ENCODE measurements at regions not wholly inside any gene's neighbourhood (a gene's known extent, or its start where the extent isn't known, plus 50 kb on each side); places are given as distances from the start of the nearest gene placed in this dataset.

DNA sequence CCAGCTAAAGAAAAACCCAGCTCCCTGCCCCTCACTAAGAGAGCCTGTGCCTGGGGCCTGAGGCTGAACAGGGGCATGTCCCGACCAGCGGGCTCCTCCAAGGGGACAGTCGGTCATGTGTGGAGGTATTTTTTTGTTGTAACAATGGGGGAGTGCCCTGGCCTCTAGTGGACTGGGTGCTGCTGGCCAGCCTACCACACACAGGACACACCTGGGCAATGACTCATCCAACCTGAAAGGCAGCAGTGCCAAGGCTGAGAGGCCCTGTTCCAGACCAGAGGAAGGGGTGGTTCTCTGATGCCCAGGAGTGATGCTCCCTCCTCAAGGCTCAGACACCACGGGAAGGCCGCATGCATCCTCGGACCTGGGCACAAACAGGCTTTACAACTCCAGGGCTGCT lies 181.5 kb downstream of the OLFM1 start:
- no peak for DNase-seq (ENCODE audit: extremely low spot score)
- ChIA-PET POLR2A (no interaction called here), CTCF (no interaction called here)
- TF ChIP-seq TARDBP (IDR thresholded peaks at IDR 0.05): no peak
- TF ChIP-seq PKNOX1 (IDR thresholded peaks at IDR 0.05): no peak
- no peak for TF ChIP-seq FOXM1 (IDR thresholded peaks at IDR 0.05; ENCODE audit: borderline replicate concordance)
- no peak for TF ChIP-seq BHLHE40 (IDR thresholded peaks at IDR 0.05; ENCODE audit: borderline replicate concordance)
- no peak for TF ChIP-seq SUZ12 (IDR thresholded peaks at IDR 0.05)
- TF ChIP-seq NFRKB (IDR thresholded peaks at IDR 0.05): no peak
- TF ChIP-seq FOXK2 (IDR thresholded peaks at IDR 0.05): no peak
- TF ChIP-seq FOXA1 (IDR thresholded peaks at IDR 0.05): no peak
- TF ChIP-seq ZNF384 (IDR thresholded peaks at IDR 0.05): no peak
- TF ChIP-seq L3MBTL2 (conservative IDR thresholded peaks at IDR 0.05): no peak

DNA sequence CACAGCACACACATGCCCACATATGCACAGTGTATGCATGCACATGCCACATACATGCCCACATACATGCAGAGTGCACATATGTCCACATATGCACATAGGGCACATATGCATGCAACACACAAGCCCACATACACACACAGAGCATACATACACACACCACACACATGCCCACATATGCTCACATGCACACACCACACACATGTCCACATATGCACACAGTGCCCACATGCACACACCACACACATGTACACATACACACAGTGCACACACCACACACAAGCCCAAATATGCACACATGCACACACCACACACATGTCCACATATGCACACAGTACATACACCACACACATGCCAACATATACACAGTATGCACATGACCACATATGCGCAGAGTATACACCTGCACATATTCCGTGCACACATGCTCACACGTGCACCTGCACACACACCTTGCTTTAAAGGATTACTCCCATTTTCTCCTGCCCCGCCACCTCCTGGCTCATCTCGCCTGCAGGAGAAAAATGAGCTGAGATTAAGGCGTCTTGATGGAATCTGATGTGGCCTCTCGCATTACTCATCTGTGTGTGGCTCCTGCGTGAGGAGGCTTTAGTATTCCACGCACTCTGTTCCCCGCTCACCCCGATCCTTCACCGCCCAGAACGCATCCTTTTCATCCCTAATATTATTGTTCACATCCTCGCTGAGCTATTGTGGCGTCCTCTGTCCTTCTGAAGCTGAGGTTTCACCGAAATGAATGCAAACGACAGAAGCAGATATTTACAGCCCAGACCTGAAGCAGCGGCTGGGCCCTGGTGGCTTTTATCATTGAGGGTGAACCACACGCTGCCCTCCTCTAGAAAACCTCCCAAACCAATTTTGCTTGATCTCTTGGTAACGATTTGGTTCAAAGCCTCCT lies 182.7 kb downstream of the OLFM1 start:
- POLR2A ChIA-PET: no interaction called here
- DNase-seq (ENCODE audit: extremely low spot score): no peak
- no peak for TF ChIP-seq L3MBTL2 (conservative IDR thresholded peaks at IDR 0.05)
- no peak for TF ChIP-seq HDGF (IDR thresholded peaks at IDR 0.05; ENCODE audit: borderline replicate concordance)
- no peak for TF ChIP-seq CTBP1 (IDR thresholded peaks at IDR 0.05; ENCODE audit: borderline replicate concordance)
- no peak for TF ChIP-seq SUZ12 (IDR thresholded peaks at IDR 0.05)
- TF ChIP-seq ARNT (IDR thresholded peaks at IDR 0.05): no peak
- TF ChIP-seq LEF1 (IDR thresholded peaks at IDR 0.05; ENCODE audit: borderline replicate concordance): no peak
- no peak for TF ChIP-seq ZNF384 (IDR thresholded peaks at IDR 0.05)
- TF ChIP-seq NFRKB (IDR thresholded peaks at IDR 0.05): no peak
- TF ChIP-seq TARDBP (IDR thresholded peaks at IDR 0.05): no peak
- no peak for TF ChIP-seq PKNOX1 (IDR thresholded peaks at IDR 0.05)
- TF ChIP-seq BHLHE40 (IDR thresholded peaks at IDR 0.05; ENCODE audit: borderline replicate concordance): no peak
- TF ChIP-seq SP1 (IDR thresholded peaks at IDR 0.05): no peak
- no peak for TF ChIP-seq FOXK2 (IDR thresholded peaks at IDR 0.05)
- TF ChIP-seq FOXM1 (IDR thresholded peaks at IDR 0.05; ENCODE audit: borderline replicate concordance): no peak
- no peak for TF ChIP-seq FOXA1 (IDR thresholded peaks at IDR 0.05)
- TF ChIP-seq ELF4 (IDR thresholded peaks at IDR 0.05): no peak
- CTCF ChIA-PET: no interaction called here

DNA sequence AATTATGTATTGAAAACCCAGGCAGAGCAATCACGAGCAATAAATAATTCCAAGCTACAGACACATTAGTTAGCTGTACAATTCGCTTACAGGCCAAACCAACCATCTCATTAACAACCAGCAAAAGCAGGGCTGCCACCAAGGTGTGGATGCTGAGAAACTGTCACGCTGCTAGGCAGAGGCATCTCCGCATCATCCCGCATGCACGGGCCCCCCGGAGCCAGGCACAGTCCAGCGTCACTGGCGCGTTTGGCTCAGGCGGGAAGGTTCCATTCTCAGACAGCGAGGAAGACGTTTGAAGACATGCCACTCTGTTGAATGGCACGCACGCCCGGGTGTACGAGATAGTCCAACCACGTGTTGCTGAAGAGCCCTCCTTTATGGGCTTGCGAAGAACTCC lies 184.0 kb downstream of the OLFM1 start:
- ChIA-PET POLR2A (no interaction called here), CTCF (no interaction called here)
- TF ChIP-seq PKNOX1 (IDR thresholded peaks at IDR 0.05): no peak
- no peak for TF ChIP-seq CTBP1 (IDR thresholded peaks at IDR 0.05; ENCODE audit: borderline replicate concordance)
- TF ChIP-seq SUZ12 (IDR thresholded peaks at IDR 0.05): no peak
- no peak for TF ChIP-seq ELF4 (IDR thresholded peaks at IDR 0.05)
- no peak for TF ChIP-seq ARNT (IDR thresholded peaks at IDR 0.05)
- no peak for TF ChIP-seq L3MBTL2 (conservative IDR thresholded peaks at IDR 0.05)
- no peak for TF ChIP-seq LEF1 (IDR thresholded peaks at IDR 0.05; ENCODE audit: borderline replicate concordance)
- TF ChIP-seq BHLHE40 (IDR thresholded peaks at IDR 0.05; ENCODE audit: borderline replicate concordance): no peak
- TF ChIP-seq FOXM1 (IDR thresholded peaks at IDR 0.05; ENCODE audit: borderline replicate concordance): no peak
- TF ChIP-seq TARDBP (IDR thresholded peaks at IDR 0.05): no peak
- no peak for TF ChIP-seq FOXA1 (IDR thresholded peaks at IDR 0.05)
- TF ChIP-seq NFRKB (IDR thresholded peaks at IDR 0.05): no peak
- TF ChIP-seq FOXK2 (IDR thresholded peaks at IDR 0.05): no peak
- no peak for TF ChIP-seq HDGF (IDR thresholded peaks at IDR 0.05; ENCODE audit: borderline replicate concordance)
- no peak for TF ChIP-seq SP1 (IDR thresholded peaks at IDR 0.05)
- TF ChIP-seq ZNF384 (IDR thresholded peaks at IDR 0.05): no peak
- no peak for DNase-seq (ENCODE audit: extremely low spot score)

- TF ChIP-seq BHLHE40 (IDR thresholded peaks at IDR 0.05; ENCODE audit: borderline replicate concordance) (no peak), ELF4 (IDR thresholded peaks at IDR 0.05) (no peak), LEF1 (IDR thresholded peaks at IDR 0.05; ENCODE audit: borderline replicate concordance) (no peak), SP1 (IDR thresholded peaks at IDR 0.05) (no peak)
- POLR2A ChIA-PET: no interaction called here
- no peak for DNase-seq (ENCODE audit: extremely low spot score)
- CTCF ChIA-PET: no interaction called here
Observed at GRCh38 chr9:135272608-135273007, 185.1 kb downstream of the OLFM1 start.

- TF ChIP-seq ARNT (IDR thresholded peaks at IDR 0.05): no peak
- no peak for TF ChIP-seq ELF4 (IDR thresholded peaks at IDR 0.05)
- TF ChIP-seq ZNF384 (IDR thresholded peaks at IDR 0.05): no peak
- no peak for TF ChIP-seq SP1 (IDR thresholded peaks at IDR 0.05)
- TF ChIP-seq FOXK2 (IDR thresholded peaks at IDR 0.05): no peak
- no peak for TF ChIP-seq FOXM1 (IDR thresholded peaks at IDR 0.05; ENCODE audit: borderline replicate concordance)
- no peak for TF ChIP-seq SUZ12 (IDR thresholded peaks at IDR 0.05)
- TF ChIP-seq BHLHE40 (IDR thresholded peaks at IDR 0.05; ENCODE audit: borderline replicate concordance): no peak
- no peak for TF ChIP-seq PKNOX1 (IDR thresholded peaks at IDR 0.05)
- TF ChIP-seq L3MBTL2 (conservative IDR thresholded peaks at IDR 0.05): no peak
- POLR2A ChIA-PET: no interaction called here
- CTCF ChIA-PET: no interaction called here
- DNase-seq (ENCODE audit: extremely low spot score): no peak
Observed at GRCh38 chr9:135273008-135273407, 185.5 kb downstream of the OLFM1 start.

Data from HEK293T (cell line).